H1 (cell line): ENCODE measurements at regions not wholly inside any gene's neighbourhood (a gene's known extent, or its start where the extent isn't known, plus 50 kb on each side); places are given as distances from the start of the nearest gene placed in this dataset.

Experiments
- CTCF ChIA-PET: fragments of 300-600 bp; sonication (Branson Sonifier 250); formaldehyde crosslinking; loops from one replicate; lab custom pipeline; 2021; ENCODE audit not compliant: partially characterized antibody; lab: Charles Lee
- POLR2A ChIA-PET: fragments of 300-600 bp; sonication (Branson Sonifier 250); formaldehyde crosslinking; loops from one replicate; lab custom pipeline; 2021; ENCODE audit warnings: inconsistent platforms; ENCODE audit not compliant: partially characterized antibody; lab: Charles Lee
- DNase-seq, 2 experiments: peaks; one replicate each; pipeline versions ENCODE4 v3.0.0 to v3.0.0-alpha.2; 2010 to 2022; ENCODE audit warnings: low spot score in 2 of 2, low read depth in 1 of 2, mixed read lengths in 1 of 2
- FAIRE-seq: peaks from 2 replicates; lab custom pipeline; 2011; peaks lifted over from hg19 to GRCh38; lab: Jason Lieb, UNC
- H2AFZ ChIP-seq: 2 replicates; pipeline ENCODE4 v1.8.1; 2012; ENCODE audit warnings: low read length, inconsistent platforms
- H2AK5ac ChIP-seq: 2 replicates; pipeline ENCODE4 v1.6.1; 2013; ENCODE audit warnings: low read depth, low read length
- H2BK120ac ChIP-seq: replicated peaks from 2 replicates; pipeline ENCODE3; 2013; ENCODE audit warnings: low read depth, low read length, inconsistent platforms
- H2BK12ac ChIP-seq: 2 replicates; pipeline ENCODE4 v1.6.1; 2013; ENCODE audit warnings: low read depth, low read length
- H2BK15ac ChIP-seq: 2 replicates; pipeline ENCODE4 v1.6.1; 2013; ENCODE audit warnings: low read length
- H2BK20ac ChIP-seq: 2 replicates; pipeline ENCODE4 v1.6.1; 2013; ENCODE audit warnings: low read length
- H2BK5ac ChIP-seq: 2 replicates; pipeline ENCODE4 v1.6.1; 2013; ENCODE audit warnings: low read depth, low read length
- H3K14ac ChIP-seq: 2 replicates; pipeline ENCODE4 v1.6.1; 2013; ENCODE audit warnings: inconsistent platforms; ENCODE audit not compliant: insufficient read length
- H3K18ac ChIP-seq: 2 replicates; pipeline ENCODE4 v1.6.1; 2013; ENCODE audit warnings: low read length; ENCODE audit errors: extremely low read depth
- H3K23ac ChIP-seq: 2 replicates; pipeline ENCODE4 v1.6.1; 2013; ENCODE audit warnings: inconsistent platforms; ENCODE audit not compliant: insufficient read length
- H3K23me2 ChIP-seq: 2 replicates; pipeline ENCODE4 v1.6.1; 2013; ENCODE audit warnings: low read depth, low read length
- H3K27ac ChIP-seq: 2 replicates; pipeline ENCODE4 v1.6.1; 2011; ENCODE audit warnings: low read depth, low read length, inconsistent platforms
- H3K27me3 ChIP-seq, 4 experiments: replicated peaks in 1 of 4; 1 replicate in 1 of 4; 2 replicates in 3 of 4; pipeline versions ENCODE4 v1.6.1 to v1.8.1; 2011 to 2013; ENCODE audit warnings: low read length in 3 of 4, mild to moderate bottlenecking in 3 of 4, inconsistent platforms in 2 of 4, mixed read lengths in 2 of 4, moderate library complexity in 1 of 4; ENCODE audit not compliant: control insufficient read depth in 3 of 4, insufficient read depth in 3 of 4; ENCODE audit errors: extremely low read depth in 1 of 4
- H3K36me3 ChIP-seq, 4 experiments: 2 replicates each; pipeline versions ENCODE4 v1.6.1 to v1.8.1; 2011 to 2013; ENCODE audit warnings: mild to moderate bottlenecking in 4 of 4, low read length in 3 of 4, moderate library complexity in 2 of 4, control low read depth in 1 of 4, inconsistent platforms in 1 of 4; ENCODE audit not compliant: insufficient read depth in 4 of 4, control insufficient read depth in 2 of 4
- H3K4ac ChIP-seq: replicated peaks from 2 replicates; pipeline ENCODE3; 2013; ENCODE audit warnings: low read length, low read depth, mixed read lengths, inconsistent platforms; ENCODE audit not compliant: insufficient read length
- H3K4me1 ChIP-seq, 4 experiments: replicated peaks in 1 of 4; 1 replicate in 1 of 4; 2 replicates in 3 of 4; pipeline versions ENCODE4 v1.6.1 to v1.8.1; 2011 to 2013; ENCODE audit warnings: low read length in 3 of 4, inconsistent platforms in 2 of 4, mixed read lengths in 1 of 4; ENCODE audit not compliant: insufficient read depth in 4 of 4, control insufficient read depth in 3 of 4
- H3K4me2 ChIP-seq, 2 experiments: 2 replicates each; pipeline versions ENCODE4 v1.6.1 to v1.8.1; 2011 to 2013; ENCODE audit warnings: low read depth in 2 of 2, low read length in 2 of 2, control low read depth in 1 of 2, inconsistent platforms in 1 of 2, mild to moderate bottlenecking in 1 of 2; ENCODE audit not compliant: insufficient read depth in 1 of 2
- H3K4me3 ChIP-seq, 4 experiments: fragments of 200-600, 300-600 bp in 1 of 4; sonication (generic), shearing (Covaris generic), sonication (Bioruptor Twin) in 1 of 4; 2 replicates each; pipeline versions ENCODE4 v1.5.1 to v1.8.1; 2011 to 2016; ENCODE audit warnings: low read length in 4 of 4, low read depth in 3 of 4, control low read depth in 2 of 4, inconsistent platforms in 2 of 4, mild to moderate bottlenecking in 2 of 4, mixed read lengths in 1 of 4, moderate library complexity in 1 of 4; ENCODE audit not compliant: insufficient read depth in 2 of 4; ENCODE audit errors: extremely low read depth in 1 of 4
- H3K56ac ChIP-seq: replicated peaks from 2 replicates; pipeline ENCODE3; 2013; ENCODE audit warnings: low read depth, mild to moderate bottlenecking, mixed read lengths, low read length, inconsistent platforms; ENCODE audit not compliant: insufficient read length
- H3K79me1 ChIP-seq: 2 replicates; pipeline ENCODE4 v1.6.1; 2013; ENCODE audit warnings: low read depth, low read length, control low read depth
- H3K79me2 ChIP-seq, 2 experiments: 2 replicates each; pipeline versions ENCODE4 v1.6.1 to v1.8.1; 2012 to 2013; ENCODE audit warnings: low read length in 2 of 2, mild to moderate bottlenecking in 2 of 2, inconsistent platforms in 1 of 2; ENCODE audit not compliant: insufficient read depth in 2 of 2, control insufficient read depth in 1 of 2
- H3K9ac ChIP-seq, 4 experiments: replicated peaks in 1 of 4; 1 replicate in 1 of 4; 2 replicates in 3 of 4; pipeline versions ENCODE4 v1.6.1 to v1.8.1; 2011 to 2013; ENCODE audit warnings: low read depth in 3 of 4, low read length in 3 of 4, control low read depth in 2 of 4, mild to moderate bottlenecking in 2 of 4, moderate library complexity in 2 of 4, inconsistent platforms in 1 of 4; ENCODE audit errors: extremely low read depth in 1 of 4
- H3K9me3 ChIP-seq, 2 experiments: 2 replicates each; pipeline versions ENCODE4 v1.6.1 to v1.8.1; 2012 to 2013; ENCODE audit warnings: mild to moderate bottlenecking in 2 of 2, moderate library complexity in 2 of 2, control low read depth in 1 of 2, inconsistent platforms in 1 of 2, low read depth in 1 of 2, low read length in 1 of 2, mixed read lengths in 1 of 2; ENCODE audit not compliant: insufficient read depth in 2 of 2
- H4K20me1 ChIP-seq, 2 experiments: replicated peaks in 1 of 2; 2 replicates each; pipeline versions ENCODE3 to v1.8.1; 2011 to 2013; ENCODE audit warnings: inconsistent platforms in 2 of 2, low read length in 2 of 2, mild to moderate bottlenecking in 1 of 2; ENCODE audit not compliant: insufficient read depth in 2 of 2, control insufficient read depth in 1 of 2
- H4K5ac ChIP-seq: 2 replicates; pipeline ENCODE4 v1.6.1; 2013; ENCODE audit warnings: low read length, low read depth, mixed read lengths, inconsistent platforms; ENCODE audit not compliant: insufficient read length
- H4K8ac ChIP-seq: 2 replicates; pipeline ENCODE4 v1.8.0; 2013; ENCODE audit warnings: mild to moderate bottlenecking, moderate library complexity, low read length, inconsistent platforms; ENCODE audit not compliant: insufficient read depth; ENCODE audit errors: extremely low read depth
- H4K91ac ChIP-seq: replicated peaks from 2 replicates; pipeline ENCODE3; 2013; ENCODE audit warnings: low read length, mixed read lengths, inconsistent platforms; ENCODE audit not compliant: insufficient read length
- ATF3 ChIP-seq: IDR thresholded peaks from 2 replicates; pipeline ENCODE4 v1.6.1; 2011; ENCODE audit warnings: low read depth, mild to moderate bottlenecking, low read length; ENCODE audit not compliant: insufficient read depth
- POLR2AphosphoS5 ChIP-seq: IDR thresholded peaks from 2 replicates; pipeline ENCODE4 v1.6.1; 2011; ENCODE audit warnings: low read depth, low read length
- RBBP5 ChIP-seq: IDR thresholded peaks from 2 replicates; pipeline ENCODE4 v1.7.1; 2012; ENCODE audit warnings: low read depth, mild to moderate bottlenecking, inconsistent platforms, low read length, moderate library complexity, borderline replicate concordance
- RXRA ChIP-seq: IDR thresholded peaks from 2 replicates; pipeline ENCODE4 v1.6.1; 2011; ENCODE audit warnings: low read depth, mild to moderate bottlenecking, low read length, moderate library complexity; ENCODE audit not compliant: insufficient read depth
- SP1 ChIP-seq: IDR thresholded peaks from 2 replicates; pipeline ENCODE4 v1.6.1; 2011; ENCODE audit warnings: low read depth, low read length
- WGBS, 2 experiments: shearing (Covaris generic) in 1 of 2; methylation state at CpG; one replicate each; pipeline versions ENCODE4 v1.1.6 to v1.1.7; 2013 to 2015; ENCODE audit warnings: low lambda C conversion rate in 2 of 2, mixed read lengths in 2 of 2, inconsistent platforms in 1 of 2, low coverage in 1 of 2, missing lambda C conversion rate in 1 of 2; ENCODE audit not compliant: insufficient replicate concordance in 2 of 2, insufficient coverage in 1 of 2, insufficient read length in 1 of 2; ENCODE audit errors: extremely low coverage in 1 of 2, missing lambda C conversion rate in 1 of 2; 5-methylcytosine and 5-hydroxymethylcytosine counted together

DNA sequence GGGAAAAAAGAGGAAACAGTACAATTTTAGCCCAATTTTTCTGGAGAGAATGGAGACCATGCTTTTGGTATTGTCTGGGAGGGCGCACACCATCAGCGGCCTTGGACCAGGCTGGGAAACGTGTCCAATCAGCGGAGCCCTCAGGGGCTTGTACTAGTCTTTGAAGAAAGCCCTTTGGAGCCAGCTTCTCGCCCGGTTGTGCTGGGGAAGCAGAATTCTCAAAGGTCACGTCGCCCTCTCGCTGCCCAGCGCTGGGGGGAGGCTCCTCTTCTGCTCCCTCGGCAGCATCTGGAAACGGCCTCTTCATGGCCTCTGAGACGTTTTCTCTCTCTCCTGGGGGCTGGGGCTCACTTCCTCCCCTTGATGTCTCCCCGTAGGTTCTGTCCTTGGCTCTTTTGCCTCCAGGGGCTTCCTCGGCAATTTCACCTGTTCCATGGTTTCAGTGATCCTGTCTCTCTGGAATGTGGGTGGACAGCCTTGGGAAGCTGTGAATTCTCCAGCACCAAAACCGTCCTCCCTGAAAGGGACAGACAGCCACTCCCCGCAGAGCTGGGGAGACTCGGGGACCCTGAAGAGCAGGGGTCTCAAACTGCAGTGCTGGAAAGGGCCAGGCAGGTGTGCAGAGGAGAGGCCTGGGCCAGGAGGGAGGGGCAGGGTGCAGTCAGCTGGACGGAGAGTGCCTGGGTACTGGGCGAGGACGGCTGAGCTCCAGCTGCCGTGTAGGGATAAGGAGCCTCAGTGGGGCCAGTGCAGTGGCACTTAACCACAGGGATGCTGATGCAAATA is 80.2 kb downstream of the RPS6KA4 start:
- no peak overlapping the region for H3K4me2 ChIP-seq
- WGBS, 2 experiments: 85% methylated on average over 19 of the region's 22 CpGs; no CpG with 5 or more reads in 1 of the 2 experiments
- peaks cover 0 to 4% (median 0%) of the 10 kb centered on the region in 4 experiments; a peak in 2 of 7 replicates for H3K27me3 ChIP-seq
- 0 out of 2 replicates have a peak overlapping the region, but pooled peaks have one; percentile 61 for H2BK15ac ChIP-seq
- no peak for FAIRE-seq
- H3K79me2 ChIP-seq: no peaks in the 10 kb centered on the region
- H3K79me1 ChIP-seq: no peaks in the 10 kb centered on the region
- peaks cover 0 to 2% (median 0%) of the 10 kb centered on the region in 4 experiments; a peak in 1 of 7 replicates for H3K4me1 ChIP-seq
- H3K14ac ChIP-seq: no peak overlapping the region
- POLR2A ChIA-PET: interaction anchor here (0.6 kb wide), 1 partner anchor 172 kb away, joined by 3 read pairs; no protein-coding TSS in a partner anchor
- H4K20me1 ChIP-seq: no peaks in the 10 kb centered on the region
- no peak overlapping the region for H2BK120ac ChIP-seq
- no peaks in the 10 kb centered on the region for H3K36me3 ChIP-seq
- no peak overlapping the region for H3K27ac ChIP-seq
- no peak overlapping the region for H2BK5ac ChIP-seq
- no peak overlapping the region for H3K4me3 ChIP-seq
- no peak overlapping the region for H2AK5ac ChIP-seq
- no peak overlapping the region for H3K18ac ChIP-seq
- H4K8ac ChIP-seq: peak overlapping the region; percentile 59
- H3K23me2 ChIP-seq: no peaks in the 10 kb centered on the region
- no peak overlapping the region for H4K91ac ChIP-seq
- no peak overlapping the region for H3K23ac ChIP-seq
- no peak overlapping the region for H3K4ac ChIP-seq
- no peak overlapping the region for H3K56ac ChIP-seq
- TF ChIP-seq RXRA (no peak), RBBP5 (no peak), ATF3 (no peak), SP1 (no peak), POLR2AphosphoS5 (no peak)
- TF ChIP-seq, all 59 proteins: peak for 0
- Histone ChIP-seq H2BK20ac (no peak overlapping the region), H3K9ac (no peak overlapping the region), H3K9me3 (no peaks in the 10 kb centered on the region), H4K5ac (no peak overlapping the region), H2BK12ac (no peak overlapping the region), H2AFZ (peak overlapping the region; percentile 6; the same call in 1 of the 2 replicates)
- no peak for DNase-seq
- CTCF ChIA-PET: interaction anchor here (0.6 to 5.3 kb wide), 9 partner anchors 10 to 1446 kb away, joined by 3 to 51 read pairs (median 4); no protein-coding TSS in a partner anchor
